Mesothelial cell of epicardium (in vitro differentiated cells): ENCODE measurements at regions not wholly inside any gene's neighbourhood (a gene's known extent, or its start where the extent isn't known, plus 50 kb on each side); places are given as distances from the start of the nearest gene placed in this dataset.

Experiments
- DNase-seq, 2 experiments: peaks; one replicate each; pipeline ENCODE4 v3.0.0; 2021; ENCODE audit warnings: low spot score in 2 of 2; ENCODE audit not compliant: unreplicated experiment in 2 of 2
- H3K27ac Mint-ChIP-seq: 2 replicates; pipeline ENCODE4 v1.8.0; 2021; ENCODE audit warnings: mixed read lengths
- H3K27me3 Mint-ChIP-seq: 2 replicates; pipeline ENCODE4 v1.8.0; 2021; ENCODE audit warnings: low read depth, mixed read lengths
- H3K36me3 Mint-ChIP-seq: 2 replicates; pipeline ENCODE4 v1.8.0; 2021; ENCODE audit warnings: mixed read lengths
- H3K4me1 Mint-ChIP-seq: 2 replicates; pipeline ENCODE4 v1.8.0; 2021; ENCODE audit warnings: mixed read lengths
- H3K4me3 Mint-ChIP-seq: 2 replicates; pipeline ENCODE4 v1.8.0; 2021; ENCODE audit warnings: mild to moderate bottlenecking, moderate library complexity, mixed read lengths
- H3K9me3 Mint-ChIP-seq: 2 replicates; pipeline ENCODE4 v1.8.0; 2021; ENCODE audit warnings: mixed read lengths
- CTCF ChIP-seq: fragments of 200-600 bp; sonication (generic); IDR thresholded peaks from one replicate; pipeline ENCODE4 v1.5.0; 2021; ENCODE audit warnings: antibody characterized with exemption; ENCODE audit not compliant: unreplicated experiment

GRCh38 chr19:28239270-28239669, 973.7 kb downstream of the UQCRFS1 start:
- H3K4me1 Mint-ChIP-seq: peaks cover 3% of the 10 kb centered on the region
- H3K4me3 Mint-ChIP-seq: no peak overlapping the region
- no peak for TF ChIP-seq CTCF
- H3K27ac Mint-ChIP-seq: no peak overlapping the region
- no peak for DNase-seq
- no peaks in the 10 kb centered on the region for H3K9me3 Mint-ChIP-seq
- no peaks in the 10 kb centered on the region for H3K36me3 Mint-ChIP-seq
- peaks cover 16% of the 10 kb centered on the region for H3K27me3 Mint-ChIP-seq

GRCh38 chr19:28238270-28238820, 974.6 kb downstream of the UQCRFS1 start:
- Mint-ChIP-seq H3K27me3 (peaks cover 16% of the 10 kb centered on the region), H3K27ac (no peak overlapping the region), H3K4me3 (no peak overlapping the region), H3K9me3 (no peaks in the 10 kb centered on the region), H3K4me1 (peaks cover 6% of the 10 kb centered on the region), H3K36me3 (no peaks in the 10 kb centered on the region)
- DNase-seq: no peak
- TF ChIP-seq CTCF: no peak

GRCh38 chr19:28235606-28236125, 977.3 kb downstream of the UQCRFS1 start:
- H3K27me3 Mint-ChIP-seq: peaks cover 16% of the 10 kb centered on the region
- H3K36me3 Mint-ChIP-seq: no peaks in the 10 kb centered on the region
- H3K9me3 Mint-ChIP-seq: no peaks in the 10 kb centered on the region
- no peak overlapping the region for H3K27ac Mint-ChIP-seq
- no peak overlapping the region for H3K4me3 Mint-ChIP-seq
- H3K4me1 Mint-ChIP-seq: peaks cover 12% of the 10 kb centered on the region
- no peak for DNase-seq
- no peak for TF ChIP-seq CTCF

- no peak for DNase-seq
- no peaks in the 10 kb centered on the region for H3K36me3 Mint-ChIP-seq
- H3K9me3 Mint-ChIP-seq: no peaks in the 10 kb centered on the region
- TF ChIP-seq CTCF: no peak
- peaks cover 13% of the 10 kb centered on the region for H3K4me1 Mint-ChIP-seq
- no peak overlapping the region for H3K27ac Mint-ChIP-seq
- H3K4me3 Mint-ChIP-seq: no peak overlapping the region
- peaks cover 14% of the 10 kb centered on the region for H3K27me3 Mint-ChIP-seq
Measured at GRCh38 chr19:28234637-28235036, 978.3 kb downstream of the UQCRFS1 start.

GRCh38 chr19:28228854-28229253, 984.1 kb downstream of the UQCRFS1 start:
- Mint-ChIP-seq H3K9me3 (no peaks in the 10 kb centered on the region), H3K4me3 (no peak overlapping the region), H3K27ac (no peak overlapping the region), H3K36me3 (no peaks in the 10 kb centered on the region), H3K27me3 (peaks cover 4% of the 10 kb centered on the region), H3K4me1 (peaks cover 11% of the 10 kb centered on the region)
- TF ChIP-seq CTCF: no peak
- DNase-seq: no peak

GRCh38 chr19:28224441-28224840, 988.5 kb downstream of the UQCRFS1 start:
- H3K27ac Mint-ChIP-seq: no peak overlapping the region
- H3K9me3 Mint-ChIP-seq: no peaks in the 10 kb centered on the region
- DNase-seq: no peak
- no peaks in the 10 kb centered on the region for H3K36me3 Mint-ChIP-seq
- no peak for TF ChIP-seq CTCF
- H3K27me3 Mint-ChIP-seq: peaks cover 7% of the 10 kb centered on the region
- H3K4me3 Mint-ChIP-seq: no peak overlapping the region
- peaks cover 4% of the 10 kb centered on the region for H3K4me1 Mint-ChIP-seq
